Activated T-helper 1 cell treated with anti-CD3 and anti-CD28 coated beads, Interleukin-12 subunit alpha, Interleukin-12 subunit beta, Interleukin-2, Interleukin-4 antibody, amounts not matched to agents 30 ng/mL and 10 ng/mL and 1 ng/mL, durations not matched to agents 14 hours and 24 hours and 36 hours (primary cell): ENCODE measurements at regions not wholly inside any gene's neighbourhood (a gene's known extent, or its start where the extent isn't known, plus 50 kb on each side); places are given as distances from the start of the nearest gene placed in this dataset.

Experiments used
- DNase-seq: peaks from one replicate; pipeline ENCODE4 v3.0.0; 2021; ENCODE audit warnings: low spot score
- H3K27ac Mint-ChIP-seq: one replicate; pipeline ENCODE4 v1.8.0; 2021; ENCODE audit warnings: mild to moderate bottlenecking, mixed read lengths
- H3K27me3 Mint-ChIP-seq: one replicate; pipeline ENCODE4 v1.8.0; 2022; ENCODE audit warnings: mild to moderate bottlenecking, moderate library complexity, mixed read lengths; ENCODE audit not compliant: insufficient read depth
- H3K36me3 Mint-ChIP-seq: one replicate; pipeline ENCODE4 v1.8.0; 2021; ENCODE audit warnings: low read depth, mixed read lengths
- H3K4me1 Mint-ChIP-seq: one replicate; pipeline ENCODE4 v1.8.0; 2021; ENCODE audit warnings: low read depth, mixed read lengths
- H3K4me3 Mint-ChIP-seq: one replicate; pipeline ENCODE4 v1.8.0; 2021; ENCODE audit warnings: mild to moderate bottlenecking, moderate library complexity, mixed read lengths
- H3K9me3 Mint-ChIP-seq: one replicate; pipeline ENCODE4 v1.8.0; 2021; ENCODE audit warnings: mixed read lengths
- intact Hi-C: fragments of 100-400 bp; cut with micrococcal nuclease; formaldehyde crosslinking; loops from one replicate; pipeline ENCODE4 v1.15.1; 2024

DNA sequence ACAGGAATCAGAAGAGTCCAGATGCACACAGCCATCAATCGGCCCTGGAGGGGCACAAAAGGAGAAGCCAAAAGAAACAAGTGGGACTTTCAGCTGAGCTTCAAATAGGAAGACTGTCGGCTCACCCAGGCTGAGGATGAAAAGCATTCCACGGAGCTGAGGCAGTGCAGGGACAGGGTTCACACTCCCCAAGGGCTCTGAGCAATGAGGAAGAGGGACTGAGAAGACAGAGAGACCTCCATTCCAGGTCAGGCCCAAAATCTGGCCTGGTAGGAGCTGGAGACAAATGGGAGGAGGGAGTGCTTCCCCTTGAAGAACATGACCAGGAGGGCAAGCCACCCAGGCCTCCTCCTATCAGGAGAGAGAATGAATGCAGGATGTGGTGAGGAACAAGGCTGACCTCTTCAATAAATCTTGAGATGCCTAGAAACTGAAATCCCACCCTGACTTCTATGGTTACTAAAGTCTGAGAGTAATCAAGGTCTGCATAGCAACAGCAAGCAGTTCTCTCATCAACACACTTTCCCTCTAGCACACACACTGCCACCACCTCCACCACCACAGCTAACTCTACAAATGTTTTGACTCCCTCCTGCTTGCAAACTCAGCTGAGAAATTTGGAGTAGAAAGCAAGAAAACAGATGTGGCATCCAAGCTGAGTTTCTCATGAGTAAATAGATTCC, 434.4 kb downstream of the TNS1 start:
- H3K9me3 Mint-ChIP-seq = no peaks in the 10 kb centered on the region
- no peak for DNase-seq
- H3K27ac Mint-ChIP-seq = no peak overlapping the region
- intact Hi-C loops = no loop called here
- H3K4me1 Mint-ChIP-seq = no peaks in the 10 kb centered on the region
- no peak overlapping the region for H3K4me3 Mint-ChIP-seq
- H3K27me3 Mint-ChIP-seq = peaks cover 2% of the 10 kb centered on the region
- no peaks in the 10 kb centered on the region for H3K36me3 Mint-ChIP-seq

DNA sequence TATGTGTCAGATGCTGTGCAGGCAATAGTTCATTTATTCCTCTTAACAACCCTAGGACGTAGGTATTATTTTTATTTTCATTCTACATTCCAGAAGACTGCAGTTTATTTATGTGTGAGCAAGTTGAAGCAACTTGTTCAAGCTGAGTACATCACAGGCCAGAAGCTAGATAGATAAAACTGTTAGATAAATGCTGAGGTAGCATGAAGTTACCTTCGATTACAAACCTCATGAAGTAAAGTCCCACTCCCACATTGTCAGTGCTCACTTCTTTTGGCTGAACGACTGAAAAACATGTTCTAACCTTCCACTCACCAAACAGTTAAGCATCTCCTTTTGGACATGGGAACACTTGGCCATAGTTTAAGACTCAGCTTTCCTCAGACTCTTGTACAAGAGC, 439.2 kb downstream of the TNS1 start:
- Mint-ChIP-seq H3K36me3 (no peaks in the 10 kb centered on the region), H3K9me3 (peaks cover 11% of the 10 kb centered on the region), H3K4me3 (no peak overlapping the region), H3K27me3 (peaks cover 2% of the 10 kb centered on the region), H3K27ac (no peak overlapping the region), H3K4me1 (no peaks in the 10 kb centered on the region)
- intact Hi-C loops = no loop called here
- DNase-seq = no peak

DNA sequence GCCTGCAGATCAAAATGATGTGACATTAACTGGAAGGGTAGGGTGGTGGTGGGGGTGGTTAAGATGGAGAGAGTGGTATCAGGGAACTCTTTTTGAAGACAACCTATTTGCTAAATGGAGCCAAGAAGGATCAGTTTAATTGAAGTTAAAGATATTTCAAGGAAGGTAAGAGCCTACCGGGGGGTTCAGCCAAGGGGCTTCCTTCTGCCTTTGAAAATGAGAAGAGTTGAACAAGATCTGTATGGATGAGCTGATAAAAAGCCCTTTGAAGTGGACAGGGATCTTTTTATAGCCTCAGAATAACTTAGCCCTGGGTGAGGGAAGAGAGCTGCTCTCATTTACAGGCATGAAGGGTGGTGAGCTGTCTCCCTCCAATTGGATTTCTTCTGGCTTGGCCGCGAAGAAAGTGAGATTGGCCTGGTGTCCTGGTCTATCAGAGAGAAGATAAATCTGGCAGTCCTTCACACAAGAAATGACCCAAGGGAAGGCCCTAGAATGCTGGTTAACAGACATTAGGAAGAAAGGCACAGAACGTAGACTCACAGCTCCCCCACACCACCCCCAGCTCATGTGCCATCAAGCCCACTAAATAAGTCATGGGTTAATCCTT, 439.8 kb downstream of the TNS1 start:
- intact Hi-C loops = no loop called here
- Mint-ChIP-seq H3K36me3 (no peaks in the 10 kb centered on the region), H3K9me3 (peaks cover 11% of the 10 kb centered on the region), H3K27ac (no peak overlapping the region), H3K4me3 (no peak overlapping the region), H3K27me3 (peaks cover 2% of the 10 kb centered on the region), H3K4me1 (no peaks in the 10 kb centered on the region)
- DNase-seq = no peak

DNA sequence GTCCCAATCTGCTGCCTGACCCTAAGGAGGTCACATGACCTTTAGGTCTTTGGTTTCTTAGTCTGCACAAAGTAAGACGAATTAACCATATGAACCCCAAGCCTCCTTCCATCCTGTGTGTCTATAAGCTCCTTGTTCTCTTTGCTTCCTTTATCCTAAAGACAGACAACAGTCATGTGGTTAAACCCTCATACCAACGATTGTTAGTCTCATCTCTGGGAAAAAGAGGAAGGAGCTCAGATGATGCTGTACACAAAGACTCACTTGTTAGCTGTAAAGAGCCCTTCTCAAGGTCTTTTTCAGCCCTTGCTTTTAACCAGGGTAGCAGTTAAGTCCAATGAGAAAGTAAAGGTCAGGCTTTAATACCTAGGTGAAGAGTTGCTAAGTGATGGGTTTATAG, 443.7 kb downstream of the TNS1 start:
- no peak for DNase-seq
- H3K9me3 Mint-ChIP-seq = peaks cover 11% of the 10 kb centered on the region
- peaks cover 2% of the 10 kb centered on the region for H3K27me3 Mint-ChIP-seq
- no peaks in the 10 kb centered on the region for H3K36me3 Mint-ChIP-seq
- intact Hi-C loops = no loop called here
- H3K27ac Mint-ChIP-seq = no peak overlapping the region
- H3K4me1 Mint-ChIP-seq = no peaks in the 10 kb centered on the region
- H3K4me3 Mint-ChIP-seq = no peak overlapping the region

GRCh38 chr2:217555081-217555876, 447.5 kb downstream of the TNS1 start:
- Mint-ChIP-seq H3K27me3 (peaks cover 2% of the 10 kb centered on the region), H3K36me3 (no peaks in the 10 kb centered on the region), H3K4me1 (no peaks in the 10 kb centered on the region), H3K27ac (no peak overlapping the region), H3K9me3 (no peaks in the 10 kb centered on the region), H3K4me3 (no peak overlapping the region)
- intact Hi-C loops = no loop called here
- no peak for DNase-seq

- H3K27ac Mint-ChIP-seq = no peak overlapping the region
- DNase-seq = no peak
- H3K36me3 Mint-ChIP-seq = no peaks in the 10 kb centered on the region
- no peak overlapping the region for H3K4me3 Mint-ChIP-seq
- intact Hi-C loops = no loop called here
- H3K9me3 Mint-ChIP-seq = no peaks in the 10 kb centered on the region
- peaks cover 2% of the 10 kb centered on the region for H3K27me3 Mint-ChIP-seq
- no peaks in the 10 kb centered on the region for H3K4me1 Mint-ChIP-seq
Measured at GRCh38 chr2:217553679-217554078, 449.1 kb downstream of the TNS1 start.

- H3K36me3 Mint-ChIP-seq = no peaks in the 10 kb centered on the region
- H3K27ac Mint-ChIP-seq = no peak overlapping the region
- intact Hi-C loops = no loop called here
- H3K4me1 Mint-ChIP-seq = no peaks in the 10 kb centered on the region
- no peak for DNase-seq
- H3K27me3 Mint-ChIP-seq = peaks cover 2% of the 10 kb centered on the region
- H3K4me3 Mint-ChIP-seq = no peak overlapping the region
- no peaks in the 10 kb centered on the region for H3K9me3 Mint-ChIP-seq
Measured at GRCh38 chr2:217553202-217553601, 449.6 kb downstream of the TNS1 start.

- Mint-ChIP-seq H3K9me3 (no peaks in the 10 kb centered on the region), H3K27ac (no peak overlapping the region), H3K27me3 (peaks cover 3% of the 10 kb centered on the region), H3K4me3 (no peak overlapping the region), H3K4me1 (no peaks in the 10 kb centered on the region), H3K36me3 (no peaks in the 10 kb centered on the region)
- intact Hi-C loops = no loop called here
- DNase-seq = no peak
Measured at GRCh38 chr2:217552081-217552480, 450.7 kb downstream of the TNS1 start.

DNA sequence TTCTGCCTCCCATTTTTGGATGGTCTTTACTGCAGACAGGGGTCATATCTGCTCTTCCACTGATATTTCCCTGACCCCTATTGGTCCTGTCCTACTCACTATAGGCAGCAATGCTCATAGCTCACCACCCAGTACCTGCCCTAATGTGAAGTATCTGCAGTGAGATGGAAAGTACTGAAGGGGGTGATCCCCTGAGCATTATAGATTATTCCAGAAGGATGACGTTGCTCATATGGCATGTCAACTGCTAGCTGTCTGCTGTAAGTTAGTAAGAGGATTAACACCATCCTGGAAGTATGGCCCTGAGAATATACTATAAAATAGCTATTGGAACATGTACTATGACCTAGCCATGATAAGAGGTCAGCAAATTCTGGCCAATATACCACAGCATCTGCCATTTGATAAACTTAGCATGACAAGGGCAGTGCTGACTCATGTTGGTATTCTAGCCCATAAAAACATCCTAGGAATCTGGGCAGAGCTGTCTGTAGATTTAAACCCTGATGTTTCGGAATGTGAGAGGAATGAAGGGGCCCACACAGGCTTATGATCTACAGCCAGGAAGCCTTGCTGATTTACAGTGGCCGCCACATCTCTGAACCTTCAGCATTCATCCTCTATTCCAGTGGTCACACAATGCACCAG, 451.4 kb downstream of the TNS1 start:
- DNase-seq = no peak
- intact Hi-C loops = no loop called here
- no peaks in the 10 kb centered on the region for H3K4me1 Mint-ChIP-seq
- H3K27me3 Mint-ChIP-seq = peaks cover 5% of the 10 kb centered on the region
- no peak overlapping the region for H3K27ac Mint-ChIP-seq
- H3K36me3 Mint-ChIP-seq = no peaks in the 10 kb centered on the region
- no peak overlapping the region for H3K4me3 Mint-ChIP-seq
- H3K9me3 Mint-ChIP-seq = no peaks in the 10 kb centered on the region

DNA sequence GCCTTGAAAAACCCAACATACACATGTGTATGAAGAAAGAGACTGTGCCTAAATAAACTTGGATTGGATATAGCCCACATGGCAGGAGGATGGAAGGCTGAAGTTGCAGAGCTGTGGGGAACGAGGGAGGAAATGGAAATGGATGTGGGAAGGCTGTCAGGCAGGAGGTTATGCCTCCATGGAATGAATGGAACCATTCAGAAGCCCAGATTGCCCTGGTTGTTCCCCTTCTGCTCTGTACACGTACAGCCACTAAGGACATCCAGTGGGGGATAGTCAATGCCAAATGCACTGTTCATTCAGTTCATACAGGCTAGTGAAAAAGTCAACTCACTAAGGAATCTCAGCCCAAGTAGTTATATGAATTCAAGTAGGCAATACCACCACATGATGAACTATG, 463.7 kb downstream of the TNS1 start:
- intact Hi-C loops = no loop called here
- H3K4me3 Mint-ChIP-seq = no peak overlapping the region
- no peaks in the 10 kb centered on the region for H3K9me3 Mint-ChIP-seq
- H3K27ac Mint-ChIP-seq = no peak overlapping the region
- no peak for DNase-seq
- no peaks in the 10 kb centered on the region for H3K27me3 Mint-ChIP-seq
- no peaks in the 10 kb centered on the region for H3K4me1 Mint-ChIP-seq
- H3K36me3 Mint-ChIP-seq = no peaks in the 10 kb centered on the region

DNA sequence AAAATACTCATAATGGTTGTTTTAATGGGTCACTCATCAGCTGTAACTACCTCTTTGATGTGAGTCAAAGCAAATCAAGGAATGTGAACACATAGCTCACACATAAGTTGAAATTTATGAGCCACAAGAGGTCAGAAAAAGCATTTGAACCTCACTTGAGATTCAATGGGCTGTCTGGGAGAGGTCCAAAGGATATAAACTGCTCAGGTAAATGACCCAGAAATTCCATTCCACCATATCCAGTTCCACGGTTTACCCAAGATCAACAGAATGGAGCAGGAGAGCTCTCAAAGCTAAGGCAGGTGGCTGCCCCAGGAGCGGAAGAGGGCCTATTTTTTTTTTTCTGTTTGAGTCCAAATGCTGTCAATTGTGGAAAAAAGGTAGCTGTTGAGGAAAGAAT, 464.1 kb downstream of the TNS1 start:
- intact Hi-C loops = no loop called here
- H3K9me3 Mint-ChIP-seq = no peaks in the 10 kb centered on the region
- no peaks in the 10 kb centered on the region for H3K4me1 Mint-ChIP-seq
- no peaks in the 10 kb centered on the region for H3K27me3 Mint-ChIP-seq
- H3K36me3 Mint-ChIP-seq = no peaks in the 10 kb centered on the region
- no peak overlapping the region for H3K27ac Mint-ChIP-seq
- H3K4me3 Mint-ChIP-seq = no peak overlapping the region
- DNase-seq = no peak

DNA sequence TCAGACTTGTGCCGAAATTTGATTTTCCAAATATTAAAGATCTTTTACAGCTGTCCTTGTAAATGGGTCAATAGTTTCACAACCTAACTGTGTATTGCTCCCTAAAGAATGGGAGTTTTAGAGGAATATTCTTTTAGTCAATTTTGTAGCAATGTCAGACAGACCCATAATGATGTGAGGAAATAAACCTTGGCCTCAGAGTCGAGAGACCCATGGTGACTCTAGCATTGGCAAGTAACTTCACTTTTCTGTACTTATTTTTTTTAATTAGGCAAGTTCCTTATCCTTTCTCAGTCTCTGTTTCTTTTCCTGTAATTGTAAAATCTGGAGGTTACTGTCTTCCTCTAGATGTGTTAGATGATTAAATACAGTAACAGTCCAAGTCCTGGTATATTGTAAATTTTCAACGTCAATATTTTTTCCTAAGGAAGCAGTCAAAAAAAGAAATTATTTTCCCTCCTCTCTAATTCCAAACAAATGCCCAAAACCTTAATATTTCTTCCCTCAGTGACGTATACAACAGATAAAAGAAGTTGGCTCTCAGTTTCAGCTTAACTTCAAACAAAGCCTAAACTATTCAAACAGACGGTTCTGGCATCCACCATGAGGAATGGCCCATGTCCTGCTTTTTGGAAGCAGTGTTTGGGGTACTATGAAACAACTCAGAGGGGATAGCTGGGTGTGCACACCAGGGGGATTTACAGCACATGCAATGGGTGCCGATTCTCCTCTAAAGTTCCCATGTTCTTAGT, 466.7 kb downstream of the TNS1 start:
- DNase-seq = no peak
- Mint-ChIP-seq H3K27me3 (no peaks in the 10 kb centered on the region), H3K36me3 (no peaks in the 10 kb centered on the region), H3K4me1 (no peaks in the 10 kb centered on the region), H3K4me3 (no peak overlapping the region), H3K27ac (no peak overlapping the region), H3K9me3 (no peaks in the 10 kb centered on the region)
- intact Hi-C loops = no loop called here
